ENCODE measurements at regions not wholly inside any gene's neighbourhood (a gene's known extent, or its start where the extent isn't known, plus 50 kb on each side); places are given as distances from the start of the nearest gene placed in this dataset.

DNA sequence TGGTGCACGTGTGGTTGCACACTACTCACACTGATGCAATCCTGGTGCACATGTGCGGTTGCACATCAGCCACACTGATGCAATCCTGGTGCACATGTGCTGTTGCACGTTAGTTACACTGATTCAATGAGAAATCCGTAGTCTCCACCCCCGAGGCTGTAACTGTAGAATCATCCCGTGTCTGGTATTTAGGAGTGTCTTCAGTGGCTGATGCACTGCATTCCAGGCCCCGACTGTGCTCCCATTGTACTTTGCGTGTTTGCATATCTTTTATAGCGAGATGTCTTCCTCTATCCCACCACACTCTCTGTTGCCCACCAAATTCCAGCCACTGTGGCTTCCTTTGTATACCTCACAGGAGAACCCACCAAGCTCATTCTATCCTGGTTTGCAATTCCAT lies 87.8 kb upstream of the MTHFD1L start:
- no peaks in the 10 kb centered on the region for H3K9me3 ChIP-seq (ENCODE audit: insufficient read depth, low read depth, low read length)
- peaks cover 5% of the 10 kb centered on the region for H3K4me1 Mint-ChIP-seq (ENCODE audit: low read depth, unreplicated experiment)
- H3K4me3 Mint-ChIP-seq (ENCODE audit: unreplicated experiment), result no peak overlapping the region
- TF ChIP-seq EZH2 (IDR thresholded peaks at IDR 0.05; ENCODE audit: insufficient read depth, low read length), result no peak
- TF ChIP-seq, protein P1, sequence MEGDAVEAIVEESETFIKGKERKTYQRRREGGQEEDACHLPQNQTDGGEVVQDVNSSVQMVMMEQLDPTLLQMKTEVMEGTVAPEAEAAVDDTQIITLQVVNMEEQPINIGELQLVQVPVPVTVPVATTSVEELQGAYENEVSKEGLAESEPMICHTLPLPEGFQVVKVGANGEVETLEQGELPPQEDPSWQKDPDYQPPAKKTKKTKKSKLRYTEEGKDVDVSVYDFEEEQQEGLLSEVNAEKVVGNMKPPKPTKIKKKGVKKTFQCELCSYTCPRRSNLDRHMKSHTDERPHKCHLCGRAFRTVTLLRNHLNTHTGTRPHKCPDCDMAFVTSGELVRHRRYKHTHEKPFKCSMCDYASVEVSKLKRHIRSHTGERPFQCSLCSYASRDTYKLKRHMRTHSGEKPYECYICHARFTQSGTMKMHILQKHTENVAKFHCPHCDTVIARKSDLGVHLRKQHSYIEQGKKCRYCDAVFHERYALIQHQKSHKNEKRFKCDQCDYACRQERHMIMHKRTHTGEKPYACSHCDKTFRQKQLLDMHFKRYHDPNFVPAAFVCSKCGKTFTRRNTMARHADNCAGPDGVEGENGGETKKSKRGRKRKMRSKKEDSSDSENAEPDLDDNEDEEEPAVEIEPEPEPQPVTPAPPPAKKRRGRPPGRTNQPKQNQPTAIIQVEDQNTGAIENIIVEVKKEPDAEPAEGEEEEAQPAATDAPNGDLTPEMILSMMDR (IDR thresholded peaks at IDR 0.05; ENCODE audit: insufficient read depth, low read depth, low read length), result no peak
- H3K36me3 Mint-ChIP-seq (ENCODE audit: low read depth, unreplicated experiment), result peaks cover 16% of the 10 kb centered on the region
- no peak for DNase-seq (ENCODE audit: low read depth)
- peaks cover 3% of the 10 kb centered on the region for H3K4me1 ChIP-seq (ENCODE audit: insufficient read depth, low read length)
- FAIRE-seq, result no peak
- H3K79me2 ChIP-seq (ENCODE audit: insufficient read depth, low read length), result no peaks in the 10 kb centered on the region
- H3K27ac Mint-ChIP-seq (ENCODE audit: unreplicated experiment), result peak overlapping the region; percentile 63
- no peaks in the 10 kb centered on the region for H4K20me1 ChIP-seq (ENCODE audit: insufficient read depth, low read length)
- H3K27me3 Mint-ChIP-seq (ENCODE audit: low read depth, unreplicated experiment), result no peaks in the 10 kb centered on the region
- H3K4me3 ChIP-seq (ENCODE audit: insufficient read depth, low read depth, low read length), result no peak overlapping the region
- no peak overlapping the region for H2AFZ ChIP-seq (ENCODE audit: low read depth, low read length)
- no peak overlapping the region for H3K27ac ChIP-seq (ENCODE audit: low read depth, low read length)
- no peaks in the 10 kb centered on the region for H3K36me3 ChIP-seq (ENCODE audit: insufficient read depth, low read length)
- no peak overlapping the region for H3K4me2 ChIP-seq (ENCODE audit: low read length)
- peaks cover 8% of the 10 kb centered on the region for H3K9me3 Mint-ChIP-seq (ENCODE audit: unreplicated experiment)
- no peaks in the 10 kb centered on the region for H3K27me3 ChIP-seq (ENCODE audit: insufficient read depth, low read length)
- H3K9ac ChIP-seq (ENCODE audit: low read length), result no peak overlapping the region

DNA sequence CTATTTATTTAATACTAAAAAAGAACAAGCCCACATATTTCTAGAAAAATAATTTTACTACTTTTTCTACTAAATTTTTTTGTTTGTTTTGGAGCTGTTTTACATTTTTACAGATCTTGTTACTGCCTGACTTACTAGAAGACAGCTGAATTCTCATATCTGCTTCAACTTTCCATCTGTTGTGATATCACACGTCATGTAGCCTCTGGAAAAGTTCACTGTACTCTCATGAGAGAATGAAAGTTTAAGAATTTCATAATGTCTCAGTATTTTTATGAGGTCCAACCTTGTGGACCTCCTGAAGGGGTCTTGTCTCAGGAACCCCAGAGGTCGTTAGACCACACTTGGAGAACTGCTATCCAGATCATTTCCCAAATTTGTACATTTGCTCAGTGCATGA lies 81.7 kb upstream of the MTHFD1L start:
- H3K4me1 ChIP-seq (ENCODE audit: insufficient read depth, low read length), result no peaks in the 10 kb centered on the region
- no peaks in the 10 kb centered on the region for H3K79me2 ChIP-seq (ENCODE audit: insufficient read depth, low read length)
- no peak for DNase-seq (ENCODE audit: low read depth)
- Mint-ChIP-seq H3K36me3 (ENCODE audit: low read depth, unreplicated experiment) (peaks cover 4% of the 10 kb centered on the region), H3K4me3 (ENCODE audit: unreplicated experiment) (no peak overlapping the region), H3K27ac (ENCODE audit: unreplicated experiment) (no peak overlapping the region), H3K27me3 (ENCODE audit: low read depth, unreplicated experiment) (no peaks in the 10 kb centered on the region), H3K9me3 (ENCODE audit: unreplicated experiment) (no peaks in the 10 kb centered on the region), H3K4me1 (ENCODE audit: low read depth, unreplicated experiment) (peaks cover 3% of the 10 kb centered on the region)
- H3K4me3 ChIP-seq (ENCODE audit: insufficient read depth, low read depth, low read length), result no peak overlapping the region
- H3K4me2 ChIP-seq (ENCODE audit: low read length), result no peak overlapping the region
- no peaks in the 10 kb centered on the region for H3K9me3 ChIP-seq (ENCODE audit: insufficient read depth, low read depth, low read length)
- H3K27ac ChIP-seq (ENCODE audit: low read depth, low read length), result no peak overlapping the region
- H2AFZ ChIP-seq (ENCODE audit: low read depth, low read length), result no peak overlapping the region
- H3K27me3 ChIP-seq (ENCODE audit: insufficient read depth, low read length), result no peaks in the 10 kb centered on the region
- no peaks in the 10 kb centered on the region for H3K36me3 ChIP-seq (ENCODE audit: insufficient read depth, low read length)
- no peak overlapping the region for H3K9ac ChIP-seq (ENCODE audit: low read length)
- H4K20me1 ChIP-seq (ENCODE audit: insufficient read depth, low read length), result no peaks in the 10 kb centered on the region
- no peak for TF ChIP-seq EZH2 (IDR thresholded peaks at IDR 0.05; ENCODE audit: insufficient read depth, low read length)
- TF ChIP-seq, protein P1 (IDR thresholded peaks at IDR 0.05; ENCODE audit: insufficient read depth, low read depth, low read length), result no peak
- no peak for FAIRE-seq

DNA sequence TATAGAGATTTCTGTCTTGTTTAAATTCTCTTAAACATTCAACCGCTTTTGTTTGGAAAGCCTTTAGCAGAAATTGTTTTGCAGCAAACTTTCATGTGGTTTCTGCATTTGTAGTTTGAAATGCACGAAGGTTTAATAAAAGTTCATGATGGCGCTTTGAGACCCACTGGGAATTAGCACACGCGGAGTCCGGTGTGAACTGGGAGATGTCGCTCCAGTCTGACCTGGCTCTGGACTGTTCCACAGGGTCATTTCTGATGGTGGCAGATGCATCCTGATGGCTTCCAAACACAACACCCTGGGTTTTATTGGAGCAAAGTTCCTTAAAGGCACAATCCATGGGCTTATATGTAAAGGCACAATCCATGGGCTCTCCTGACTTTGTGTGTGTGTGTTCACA lies 78.1 kb upstream of the MTHFD1L start:
- no peak for FAIRE-seq
- H4K20me1 ChIP-seq (ENCODE audit: insufficient read depth, low read length), result no peaks in the 10 kb centered on the region
- H3K9me3 Mint-ChIP-seq (ENCODE audit: unreplicated experiment), result no peaks in the 10 kb centered on the region
- no peaks in the 10 kb centered on the region for H3K27me3 Mint-ChIP-seq (ENCODE audit: low read depth, unreplicated experiment)
- no peak overlapping the region for H3K4me3 ChIP-seq (ENCODE audit: insufficient read depth, low read depth, low read length)
- H3K27ac ChIP-seq (ENCODE audit: low read depth, low read length), result no peak overlapping the region
- no peaks in the 10 kb centered on the region for H3K4me1 ChIP-seq (ENCODE audit: insufficient read depth, low read length)
- no peak overlapping the region for H3K4me2 ChIP-seq (ENCODE audit: low read length)
- DNase-seq (ENCODE audit: low read depth), result no peak
- no peaks in the 10 kb centered on the region for H3K9me3 ChIP-seq (ENCODE audit: insufficient read depth, low read depth, low read length)
- H3K4me1 Mint-ChIP-seq (ENCODE audit: low read depth, unreplicated experiment), result peaks cover 3% of the 10 kb centered on the region
- H3K27ac Mint-ChIP-seq (ENCODE audit: unreplicated experiment), result no peak overlapping the region
- no peak overlapping the region for H3K9ac ChIP-seq (ENCODE audit: low read length)
- TF ChIP-seq, protein P1 (IDR thresholded peaks at IDR 0.05; ENCODE audit: insufficient read depth, low read depth, low read length), result no peak
- TF ChIP-seq EZH2 (IDR thresholded peaks at IDR 0.05; ENCODE audit: insufficient read depth, low read length), result no peak
- H3K27me3 ChIP-seq (ENCODE audit: insufficient read depth, low read length), result no peaks in the 10 kb centered on the region
- no peaks in the 10 kb centered on the region for H3K36me3 ChIP-seq (ENCODE audit: insufficient read depth, low read length)
- H2AFZ ChIP-seq (ENCODE audit: low read depth, low read length), result no peak overlapping the region
- H3K4me3 Mint-ChIP-seq (ENCODE audit: unreplicated experiment), result no peak overlapping the region
- H3K79me2 ChIP-seq (ENCODE audit: insufficient read depth, low read length), result no peaks in the 10 kb centered on the region
- H3K36me3 Mint-ChIP-seq (ENCODE audit: low read depth, unreplicated experiment), result peaks cover 8% of the 10 kb centered on the region
